ENCODE measurements at regions not wholly inside any gene's neighbourhood (a gene's known extent, or its start where the extent isn't known, plus 50 kb on each side); places are given as distances from the start of the nearest gene placed in this dataset.

- TF ChIP-seq, protein P1, sequence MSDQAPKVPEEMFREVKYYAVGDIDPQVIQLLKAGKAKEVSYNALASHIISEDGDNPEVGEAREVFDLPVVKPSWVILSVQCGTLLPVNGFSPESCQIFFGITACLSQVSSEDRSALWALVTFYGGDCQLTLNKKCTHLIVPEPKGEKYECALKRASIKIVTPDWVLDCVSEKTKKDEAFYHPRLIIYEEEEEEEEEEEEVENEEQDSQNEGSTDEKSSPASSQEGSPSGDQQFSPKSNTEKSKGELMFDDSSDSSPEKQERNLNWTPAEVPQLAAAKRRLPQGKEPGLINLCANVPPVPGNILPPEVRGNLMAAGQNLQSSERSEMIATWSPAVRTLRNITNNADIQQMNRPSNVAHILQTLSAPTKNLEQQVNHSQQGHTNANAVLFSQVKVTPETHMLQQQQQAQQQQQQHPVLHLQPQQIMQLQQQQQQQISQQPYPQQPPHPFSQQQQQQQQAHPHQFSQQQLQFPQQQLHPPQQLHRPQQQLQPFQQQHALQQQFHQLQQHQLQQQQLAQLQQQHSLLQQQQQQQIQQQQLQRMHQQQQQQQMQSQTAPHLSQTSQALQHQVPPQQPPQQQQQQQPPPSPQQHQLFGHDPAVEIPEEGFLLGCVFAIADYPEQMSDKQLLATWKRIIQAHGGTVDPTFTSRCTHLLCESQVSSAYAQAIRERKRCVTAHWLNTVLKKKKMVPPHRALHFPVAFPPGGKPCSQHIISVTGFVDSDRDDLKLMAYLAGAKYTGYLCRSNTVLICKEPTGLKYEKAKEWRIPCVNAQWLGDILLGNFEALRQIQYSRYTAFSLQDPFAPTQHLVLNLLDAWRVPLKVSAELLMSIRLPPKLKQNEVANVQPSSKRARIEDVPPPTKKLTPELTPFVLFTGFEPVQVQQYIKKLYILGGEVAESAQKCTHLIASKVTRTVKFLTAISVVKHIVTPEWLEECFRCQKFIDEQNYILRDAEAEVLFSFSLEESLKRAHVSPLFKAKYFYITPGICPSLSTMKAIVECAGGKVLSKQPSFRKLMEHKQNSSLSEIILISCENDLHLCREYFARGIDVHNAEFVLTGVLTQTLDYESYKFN (CRISPR knock-in tag; conservative IDR thresholded peaks at IDR 0.05) = no peak
- TF ChIP-seq CC2D1A (CRISPR knock-in tag; IDR thresholded peaks at IDR 0.05) = no peak
- no peak for TF ChIP-seq NR2F2 (IDR thresholded peaks at IDR 0.05; ENCODE audit: borderline replicate concordance, low read depth)
Observed at GRCh38 chr2:128617029-128617590, 298.4 kb upstream of the HS6ST1 start (continued).

- no peak for DNase-seq (ENCODE audit: low spot score)
- no peak for FAIRE-seq
- no peaks in the 10 kb centered on the region for H3K36me3 ChIP-seq (replicated peaks in 1 of 2; ENCODE audit: control insufficient read depth in 1 of 2, insufficient read depth in 2 of 2, low read length in 2 of 2)
- H3K79me2 ChIP-seq (ENCODE audit: insufficient read depth, low read length) = no peaks in the 10 kb centered on the region
- H3K4me3 ChIP-seq (replicated peaks in 1 of 3; ENCODE audit: insufficient read depth in 1 of 3, low read depth in 2 of 3, low read length in 3 of 3) = no peak overlapping the region
- POLR2A ChIA-PET = no interaction called here
- in situ Hi-C loops (cut with HindIII; ENCODE audit: extremely low pct_ligation_motif_present, low pct_unique_long_range_greater_than_20kb) (no loop called here), intact Hi-C loops (cut with micrococcal nuclease; ENCODE audit: unreplicated experiment) (no loop called here)
- peaks cover 0 to under 1% of the 10 kb centered on the region in 2 experiments; a peak in 2 of 5 replicates for H3K27me3 ChIP-seq (ENCODE audit: control insufficient read depth in 1 of 2, insufficient read depth in 2 of 2, low read length in 2 of 2)
- no peak overlapping the region for H2AFZ ChIP-seq (ENCODE audit: low read length)
- no TSS peak for BruUV-seq (replicated peaks)
- H3K9me3 ChIP-seq (ENCODE audit: low read length) = no peaks in the 10 kb centered on the region
- H3K4me1 ChIP-seq (ENCODE audit: insufficient read depth, low read length) = no peaks in the 10 kb centered on the region
- TF ChIP-seq, protein P2, sequence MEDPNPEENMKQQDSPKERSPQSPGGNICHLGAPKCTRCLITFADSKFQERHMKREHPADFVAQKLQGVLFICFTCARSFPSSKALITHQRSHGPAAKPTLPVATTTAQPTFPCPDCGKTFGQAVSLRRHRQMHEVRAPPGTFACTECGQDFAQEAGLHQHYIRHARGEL (CRISPR knock-in tag; IDR thresholded peaks at IDR 0.05) = no peak
- TF ChIP-seq ARID4A (CRISPR knock-in tag; IDR thresholded peaks at IDR 0.05; ENCODE audit: borderline replicate concordance) (0 out of 2 replicates have a peak, but pooled peaks have one; percentile 28), ZNF18 (CRISPR knock-in tag; IDR thresholded peaks at IDR 0.05; ENCODE audit: insufficient replicate concordance) (no peak)
- 9% methylated on average over 4 of the region's 6 CpGs for WGBS (ENCODE audit: low lambda C conversion rate)
- no peak overlapping the region for H3K27ac ChIP-seq (ENCODE audit: extremely low read length, insufficient read depth, low read length)
- H4K20me1 ChIP-seq (ENCODE audit: insufficient read depth, low read length) = no peaks in the 10 kb centered on the region
- no peak overlapping the region for H3K9ac ChIP-seq (ENCODE audit: insufficient read depth, low read depth, low read length)
- no peak overlapping the region for H3K4me2 ChIP-seq (ENCODE audit: low read depth, low read length)
- 0 out of 3 replicates have a peak, but pooled peaks have one; percentile 12 for ATAC-seq
- CTCF ChIA-PET (ENCODE audit: low intra/inter-chr PET ratio, low total read pairs) = no interaction called here
Observed at GRCh38 chr2:128617661-128618060, 299.0 kb upstream of the HS6ST1 start.
